Naive B cell (primary cell): ENCODE measurements at regions not wholly inside any gene's neighbourhood (a gene's known extent, or its start where the extent isn't known, plus 50 kb on each side); places are given as distances from the start of the nearest gene placed in this dataset.
A peak's percentile ranks its signal among the peaks of the same experiment; 100 is the strongest.
"Not testable (repeated sequence)": the region's sequence is repeated elsewhere in the genome, so short reads cannot be mapped to it uniquely, and the experiment has no call there.

Experiments used
- ATAC-seq, 2 donors: fragments of 150-1000 bp; cut with Tn5 transposase; 2 replicates each; pipeline ENCODE4 v1.10.0; 2021; ENCODE audit warnings: low read depth in 2 of 2, mild to moderate bottlenecking in 2 of 2, moderate library complexity in 2 of 2
- DNase-seq: peaks from one replicate; pipeline ENCODE4 v3.0.0; 2022
- H3K27ac Mint-ChIP-seq, 6 donors: one replicate each; pipeline ENCODE4 v1.8.0; 2020 to 2022; ENCODE audit warnings: mild to moderate bottlenecking in 6 of 6, mixed read lengths in 6 of 6, moderate library complexity in 5 of 6, inconsistent platforms in 2 of 6
- H3K27me3 Mint-ChIP-seq, 3 donors: one replicate each; pipeline ENCODE4 v1.8.0; 2021 to 2022; ENCODE audit warnings: mixed read lengths in 3 of 3, mild to moderate bottlenecking in 1 of 3
- H3K36me3 Mint-ChIP-seq, 2 donors: one replicate each; pipeline ENCODE4 v1.8.0; 2020 to 2022; ENCODE audit warnings: mixed read lengths in 2 of 2, inconsistent platforms in 1 of 2, mild to moderate bottlenecking in 1 of 2
- H3K4me1 Mint-ChIP-seq, 3 donors: one replicate each; pipeline ENCODE4 v1.8.0; 2020 to 2022; ENCODE audit warnings: mixed read lengths in 3 of 3, inconsistent platforms in 1 of 3, mild to moderate bottlenecking in 1 of 3, moderate library complexity in 1 of 3
- H3K4me3 Mint-ChIP-seq, 8 donors: one replicate each; pipeline ENCODE4 v1.8.0; 2020 to 2022; ENCODE audit warnings: mild to moderate bottlenecking in 8 of 8, mixed read lengths in 8 of 8, moderate library complexity in 8 of 8, inconsistent platforms in 2 of 8
- H3K9me3 Mint-ChIP-seq, 7 donors: one replicate each; pipeline ENCODE4 v1.8.0; 2020 to 2022; ENCODE audit warnings: mixed read lengths in 7 of 7, mild to moderate bottlenecking in 5 of 7, inconsistent platforms in 2 of 7, moderate library complexity in 1 of 7

- no peaks in the 10 kb centered on the region for H3K27me3 Mint-ChIP-seq
- DNase-seq (no peak), ATAC-seq (peak in 1 of 2 donors; percentile 25)
- no peaks in the 10 kb centered on the region for H3K36me3 Mint-ChIP-seq
- peaks cover 2 to 11% (median 7%) of the 10 kb centered on the region in 7 donors for H3K9me3 Mint-ChIP-seq
- H3K4me1 Mint-ChIP-seq: peaks cover 13 to 18% (median 16%) of the 10 kb centered on the region in 3 donors
- peak overlapping the region in 2 of 8 donors; percentile 33 to 77 for H3K4me3 Mint-ChIP-seq
- H3K27ac Mint-ChIP-seq: peak overlapping the region in 1 of 6 donors; percentile 38
Measured at GRCh38 chr14:89669193-89669592, 252.2 kb upstream of the FOXN3 start.

- H3K27ac Mint-ChIP-seq: peak overlapping the region in 1 of 6 donors; percentile 81
- no peaks in the 10 kb centered on the region for H3K27me3 Mint-ChIP-seq
- H3K4me1 Mint-ChIP-seq: peaks cover 13 to 18% (median 16%) of the 10 kb centered on the region in 3 donors
- no peak for DNase-seq
- no peak for ATAC-seq
- H3K36me3 Mint-ChIP-seq: no peaks in the 10 kb centered on the region
- H3K9me3 Mint-ChIP-seq: peaks cover 2 to 11% (median 7%) of the 10 kb centered on the region in 7 donors
- peak overlapping the region in 1 of 8 donors; percentile 75 for H3K4me3 Mint-ChIP-seq
Measured at GRCh38 chr14:89667983-89668382, 250.9 kb upstream of the FOXN3 start.

GRCh38 chr14:89665300-89666081 lies 248.5 kb upstream of the FOXN3 start:
- H3K27ac Mint-ChIP-seq: peak overlapping the region in 2 of 6 donors; percentile 25 to 57
- not testable (repeated sequence) for ATAC-seq, H3K4me3 Mint-ChIP-seq, H3K27me3 Mint-ChIP-seq, H3K36me3 Mint-ChIP-seq, DNase-seq
- H3K9me3 Mint-ChIP-seq: peaks cover 2 to 11% (median 7%) of the 10 kb centered on the region in 7 donors
- H3K4me1 Mint-ChIP-seq: peaks cover 13 to 18% (median 16%) of the 10 kb centered on the region in 3 donors

DNA sequence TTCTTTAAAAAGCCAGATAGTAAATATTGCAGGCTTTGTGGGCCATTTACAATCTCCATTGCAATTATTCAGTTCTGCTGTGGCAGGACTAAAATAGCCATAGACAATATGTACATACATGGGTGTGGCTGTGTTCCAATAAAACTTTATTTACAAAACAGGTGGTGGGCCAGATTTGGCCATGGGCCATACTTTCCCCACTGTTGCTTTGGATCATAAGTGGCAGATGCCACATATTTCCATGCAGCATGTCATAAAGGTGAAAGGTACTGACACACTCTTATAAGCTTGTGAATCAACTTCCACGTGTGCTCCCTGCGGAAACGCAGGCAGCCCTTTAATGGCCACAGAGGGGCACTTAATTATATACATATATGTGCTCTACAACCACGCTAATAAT lies 244.4 kb upstream of the FOXN3 start:
- Mint-ChIP-seq H3K36me3 (no peaks in the 10 kb centered on the region), H3K27ac (no peak overlapping the region), H3K4me1 (no peaks in the 10 kb centered on the region), H3K4me3 (no peak overlapping the region), H3K27me3 (no peaks in the 10 kb centered on the region), H3K9me3 (peaks cover 4 to 11% (median 7%) of the 10 kb centered on the region in 7 donors)
- DNase-seq (no peak), ATAC-seq (no peak)

- not testable (repeated sequence) for H3K9me3 Mint-ChIP-seq, ATAC-seq, H3K36me3 Mint-ChIP-seq
Measured at GRCh38 chr14:89660625-89661233, 243.7 kb upstream of the FOXN3 start.

DNA sequence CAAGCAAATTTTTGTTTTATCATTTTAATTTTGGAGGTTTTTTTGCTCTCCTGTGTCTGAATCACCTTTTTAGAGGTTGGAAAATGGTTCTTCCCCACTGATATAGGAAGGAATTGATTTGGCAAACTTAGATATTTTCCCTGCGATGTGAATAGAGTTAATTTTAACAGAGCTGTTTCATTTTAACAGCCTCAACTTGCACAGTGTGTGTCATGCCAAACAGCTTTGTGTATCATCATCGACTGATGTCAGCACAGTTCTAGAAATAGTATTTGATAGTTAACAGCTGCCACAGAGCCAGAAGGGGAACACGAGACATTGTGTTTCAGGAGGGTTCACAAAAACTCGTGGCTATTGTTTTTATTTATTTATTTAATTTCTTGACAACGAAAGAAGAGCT lies 243.1 kb upstream of the FOXN3 start:
- Mint-ChIP-seq H3K36me3 (no peaks in the 10 kb centered on the region), H3K27ac (no peak overlapping the region), H3K27me3 (no peaks in the 10 kb centered on the region), H3K4me3 (no peak overlapping the region), H3K4me1 (peaks cover 0 to 6% (median 0%) of the 10 kb centered on the region in 3 donors), H3K9me3 (peaks cover 0 to 4% (median 0%) of the 10 kb centered on the region in 7 donors)
- no peak for ATAC-seq
- DNase-seq: no peak

More at GRCh38 chr14:89660625-89661233, 243.7 kb upstream of the FOXN3 start:
- not testable (repeated sequence) for DNase-seq, H3K4me1 Mint-ChIP-seq, H3K27me3 Mint-ChIP-seq, H3K4me3 Mint-ChIP-seq
- peak overlapping the region in 1 of 6 donors; percentile 61 for H3K27ac Mint-ChIP-seq

DNA sequence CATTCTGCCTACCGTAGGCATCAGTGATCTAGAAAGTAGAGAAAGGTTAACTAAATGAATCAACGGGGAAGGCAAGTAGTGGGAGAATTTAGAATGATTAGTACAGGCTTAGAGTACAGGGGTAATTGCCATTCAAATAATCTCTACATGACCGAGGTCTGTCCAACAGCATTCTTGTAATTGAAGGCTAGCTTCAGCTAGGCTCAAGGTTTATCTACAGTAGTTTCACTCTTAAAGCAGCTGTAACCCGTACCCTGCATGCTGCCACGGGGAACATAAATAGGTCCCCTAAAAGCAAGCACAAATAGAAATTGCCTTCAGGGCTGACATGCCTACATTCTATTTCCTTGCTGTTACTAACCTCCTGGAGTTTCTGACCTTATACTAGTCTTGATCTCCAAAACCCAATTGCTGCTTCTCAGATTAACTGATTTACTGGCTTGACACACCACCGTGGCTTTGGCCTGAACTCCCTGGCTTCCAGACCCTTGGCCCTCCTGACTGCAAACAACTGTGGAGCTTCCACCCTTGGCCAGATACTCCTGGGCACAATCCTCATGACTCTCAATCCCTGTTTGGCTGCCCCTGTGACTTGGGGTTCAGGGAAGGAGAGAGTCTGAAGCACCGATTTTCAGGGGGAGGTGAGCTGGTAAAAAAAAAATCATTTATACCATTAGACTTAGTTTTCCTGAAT lies 242.1 kb upstream of the FOXN3 start:
- DNase-seq: no peak
- Mint-ChIP-seq H3K9me3 (peaks cover 0 to 3% (median 0%) of the 10 kb centered on the region in 7 donors), H3K4me3 (no peak overlapping the region), H3K27me3 (no peaks in the 10 kb centered on the region), H3K36me3 (no peaks in the 10 kb centered on the region), H3K27ac (peak overlapping the region in 2 of 6 donors; percentile 63 to 72), H3K4me1 (peaks cover 0 to 6% (median 0%) of the 10 kb centered on the region in 3 donors)
- no peak for ATAC-seq

DNA sequence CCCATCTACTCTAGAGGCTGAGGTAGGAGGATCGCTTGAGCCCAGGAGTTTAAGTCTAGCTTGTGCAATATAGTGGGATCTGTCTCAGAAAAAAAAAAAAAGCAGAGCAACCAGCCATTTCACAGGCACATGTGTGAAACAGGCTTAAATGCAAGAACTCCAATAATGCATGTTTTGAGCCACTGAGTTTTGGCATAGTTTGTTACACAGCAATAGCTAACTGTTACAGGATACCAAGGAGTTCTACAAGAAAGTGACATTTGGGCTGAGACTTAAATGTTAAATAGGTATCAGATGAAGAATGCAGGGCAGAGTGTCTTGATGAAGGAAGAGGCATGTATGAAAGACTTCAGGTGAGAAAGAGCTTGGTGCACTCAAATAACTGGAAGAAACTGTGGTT lies 240.0 kb upstream of the FOXN3 start:
- H3K4me3 Mint-ChIP-seq: peak overlapping the region in 2 of 8 donors; percentile 1 to 37
- ATAC-seq: no peak

DNA sequence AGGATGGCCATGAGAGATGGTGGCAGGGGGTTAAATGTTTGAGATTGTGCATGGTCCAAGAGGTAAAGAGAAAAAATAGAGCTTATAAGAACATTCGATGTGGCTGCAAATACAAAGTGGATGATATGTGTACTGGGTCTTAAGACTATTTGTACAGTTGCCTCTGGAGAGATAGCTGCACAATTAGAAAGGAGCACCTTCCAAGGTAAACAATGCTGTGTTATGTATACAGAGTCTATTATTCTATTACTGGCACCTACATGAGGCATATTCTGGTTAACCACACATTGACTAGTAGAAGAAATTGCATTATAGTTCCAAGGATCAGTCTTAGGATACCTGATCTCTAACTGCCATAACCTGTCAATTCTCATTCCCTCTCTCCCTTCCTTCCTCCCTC lies 238.0 kb upstream of the FOXN3 start:
- DNase-seq: no peak
- no peak overlapping the region for H3K27ac Mint-ChIP-seq
- peaks cover 0 to 3% (median 0%) of the 10 kb centered on the region in 7 donors for H3K9me3 Mint-ChIP-seq
- H3K27me3 Mint-ChIP-seq: no peaks in the 10 kb centered on the region
- no peaks in the 10 kb centered on the region for H3K36me3 Mint-ChIP-seq
- ATAC-seq: no peak
- no peak overlapping the region for H3K4me3 Mint-ChIP-seq
- H3K4me1 Mint-ChIP-seq: peaks cover 4 to 24% (median 13%) of the 10 kb centered on the region in 3 donors

More for the DNA sequence above, 240.0 kb upstream of the FOXN3 start:
- no peak for DNase-seq
- H3K4me1 Mint-ChIP-seq: peaks cover 0 to 12% (median 8%) of the 10 kb centered on the region in 3 donors
- H3K9me3 Mint-ChIP-seq: peaks cover 0 to 3% (median 0%) of the 10 kb centered on the region in 7 donors
- H3K36me3 Mint-ChIP-seq: no peaks in the 10 kb centered on the region
- H3K27ac Mint-ChIP-seq: no peak overlapping the region
- H3K27me3 Mint-ChIP-seq: no peaks in the 10 kb centered on the region

DNA sequence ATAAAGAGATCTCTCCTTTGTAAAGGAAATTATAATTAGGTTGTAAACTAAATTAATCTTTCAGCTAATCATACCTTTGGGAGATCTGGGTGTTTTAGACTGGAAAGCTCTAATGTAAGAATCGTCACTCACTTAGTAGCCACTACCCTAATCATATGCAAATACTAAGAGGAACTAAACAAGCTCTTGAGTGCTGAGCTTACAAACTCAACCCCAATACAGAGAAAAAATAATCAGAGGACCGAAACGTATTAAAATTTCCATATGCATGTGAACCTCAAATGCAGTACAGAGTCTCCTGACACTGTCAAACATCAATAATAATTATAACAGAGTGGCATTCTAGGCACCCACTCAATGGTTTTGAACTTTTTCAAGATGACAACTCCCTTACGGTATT lies 235.3 kb upstream of the FOXN3 start:
- peaks cover 0 to 3% (median 0%) of the 10 kb centered on the region in 7 donors for H3K9me3 Mint-ChIP-seq
- no peaks in the 10 kb centered on the region for H3K36me3 Mint-ChIP-seq
- no peaks in the 10 kb centered on the region for H3K27me3 Mint-ChIP-seq
- DNase-seq (no peak), ATAC-seq (peak; percentile 84 to 90)
- H3K4me3 Mint-ChIP-seq: peak overlapping the region in 1 of 8 donors; percentile 25
- peaks cover 4 to 24% (median 13%) of the 10 kb centered on the region in 3 donors for H3K4me1 Mint-ChIP-seq
- no peak overlapping the region for H3K27ac Mint-ChIP-seq

- no peak for DNase-seq
- no peak overlapping the region for H3K27ac Mint-ChIP-seq
- no peak for ATAC-seq
- H3K9me3 Mint-ChIP-seq: no peaks in the 10 kb centered on the region
- H3K27me3 Mint-ChIP-seq: no peaks in the 10 kb centered on the region
- H3K36me3 Mint-ChIP-seq: no peaks in the 10 kb centered on the region
- no peak overlapping the region for H3K4me3 Mint-ChIP-seq
- H3K4me1 Mint-ChIP-seq: peaks cover 4 to 24% (median 17%) of the 10 kb centered on the region in 3 donors
Measured at GRCh38 chr14:89651805-89652204, 234.8 kb upstream of the FOXN3 start.

GRCh38 chr14:89650077-89650978 lies 233.3 kb upstream of the FOXN3 start:
- ATAC-seq: peak in 1 of 2 donors; percentile 44
- no peaks in the 10 kb centered on the region for H3K27me3 Mint-ChIP-seq
- H3K27ac Mint-ChIP-seq: no peak overlapping the region
- H3K36me3 Mint-ChIP-seq: no peaks in the 10 kb centered on the region
- no peak overlapping the region for H3K4me3 Mint-ChIP-seq
- peaks cover 4 to 18% (median 17%) of the 10 kb centered on the region in 3 donors for H3K4me1 Mint-ChIP-seq
- DNase-seq: no peak
- H3K9me3 Mint-ChIP-seq: no peaks in the 10 kb centered on the region
